ENCODE measurements at regions not wholly inside any gene's neighbourhood (a gene's known extent, or its start where the extent isn't known, plus 50 kb on each side); places are given as distances from the start of the nearest gene placed in this dataset.

- TF ChIP-seq, protein P1, sequence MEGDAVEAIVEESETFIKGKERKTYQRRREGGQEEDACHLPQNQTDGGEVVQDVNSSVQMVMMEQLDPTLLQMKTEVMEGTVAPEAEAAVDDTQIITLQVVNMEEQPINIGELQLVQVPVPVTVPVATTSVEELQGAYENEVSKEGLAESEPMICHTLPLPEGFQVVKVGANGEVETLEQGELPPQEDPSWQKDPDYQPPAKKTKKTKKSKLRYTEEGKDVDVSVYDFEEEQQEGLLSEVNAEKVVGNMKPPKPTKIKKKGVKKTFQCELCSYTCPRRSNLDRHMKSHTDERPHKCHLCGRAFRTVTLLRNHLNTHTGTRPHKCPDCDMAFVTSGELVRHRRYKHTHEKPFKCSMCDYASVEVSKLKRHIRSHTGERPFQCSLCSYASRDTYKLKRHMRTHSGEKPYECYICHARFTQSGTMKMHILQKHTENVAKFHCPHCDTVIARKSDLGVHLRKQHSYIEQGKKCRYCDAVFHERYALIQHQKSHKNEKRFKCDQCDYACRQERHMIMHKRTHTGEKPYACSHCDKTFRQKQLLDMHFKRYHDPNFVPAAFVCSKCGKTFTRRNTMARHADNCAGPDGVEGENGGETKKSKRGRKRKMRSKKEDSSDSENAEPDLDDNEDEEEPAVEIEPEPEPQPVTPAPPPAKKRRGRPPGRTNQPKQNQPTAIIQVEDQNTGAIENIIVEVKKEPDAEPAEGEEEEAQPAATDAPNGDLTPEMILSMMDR (IDR thresholded peaks at IDR 0.05) = no peak
- TF ChIP-seq POLR2A (IDR thresholded peaks at IDR 0.05) = no peak
These were observed 761.8 kb downstream of the TRAM1L1 start for GRCh38 chr4:116323606-116324005.
